Neural progenitor cell (in vitro differentiated cells): ENCODE measurements at regions not wholly inside any gene's neighbourhood (a gene's known extent, or its start where the extent isn't known, plus 50 kb on each side); places are given as distances from the start of the nearest gene placed in this dataset.

ENCODE experiments used
- DNase-seq: peaks from one replicate; pipeline ENCODE4 v3.0.0-alpha.2; 2016; ENCODE audit warnings: low spot score
- H2AFZ ChIP-seq: fragments of 200-600 bp; sonication (generic); replicated peaks from 2 replicates; pipeline ENCODE4 v1.6.1; 2016; ENCODE audit warnings: antibody characterized with exemption
- H3F3A ChIP-seq: fragments of 200-600 bp; sonication (generic); 2 replicates; pipeline ENCODE4 v1.6.1; 2016; ENCODE audit warnings: antibody characterized with exemption, low read depth
- H3K27ac ChIP-seq: fragments of 200-600 bp; sonication (generic); 2 replicates; pipeline ENCODE4 v1.5.1; 2016; ENCODE audit warnings: mild to moderate bottlenecking
- H3K27me3 ChIP-seq: fragments of 200-600 bp; sonication (generic); 2 replicates; pipeline ENCODE4 v1.6.1; 2016; ENCODE audit warnings: mild to moderate bottlenecking, moderate library complexity
- H3K36me3 ChIP-seq: fragments of 200-600 bp; sonication (generic); 2 replicates; pipeline ENCODE4 v1.5.1; 2016
- H3K4me1 ChIP-seq: fragments of 200-600 bp; sonication (generic); 2 replicates; pipeline ENCODE4 v1.6.1; 2016; ENCODE audit warnings: mixed run types
- H3K4me2 ChIP-seq: fragments of 200-600 bp; sonication (generic); 2 replicates; pipeline ENCODE4 v1.6.1; 2016
- H3K4me3 ChIP-seq: fragments of 200-600 bp; sonication (generic); 2 replicates; pipeline ENCODE4 v1.5.1; 2016
- H3K79me2 ChIP-seq: fragments of 200-600 bp; sonication (generic); 2 replicates; pipeline ENCODE4 v1.6.1; 2016; ENCODE audit warnings: low read depth
- H3K9ac ChIP-seq: fragments of 200-600 bp; sonication (generic); 2 replicates; pipeline ENCODE4 v1.6.1; 2016
- H3K9me3 ChIP-seq: fragments of 200-600 bp; sonication (generic); 2 replicates; pipeline ENCODE4 v1.5.1; 2016; ENCODE audit warnings: low read depth
- H4K20me1 ChIP-seq: fragments of 200-600 bp; sonication (generic); 2 replicates; pipeline ENCODE4 v1.6.1; 2016; ENCODE audit warnings: low read depth
- H3K27ac Mint-ChIP-seq: 3 replicates; pipeline ENCODE4 v1.8.0; 2021; ENCODE audit warnings: mixed read lengths
- H3K27me3 Mint-ChIP-seq: 2 replicates; pipeline ENCODE4 v1.8.0; 2022; ENCODE audit warnings: low read depth, mild to moderate bottlenecking, inconsistent platforms, moderate library complexity, mixed read lengths; ENCODE audit not compliant: insufficient read depth
- H3K36me3 Mint-ChIP-seq: 3 replicates; pipeline ENCODE4 v1.8.0; 2021; ENCODE audit warnings: mixed read lengths
- H3K4me1 Mint-ChIP-seq: 3 replicates; pipeline ENCODE4 v1.8.0; 2021; ENCODE audit warnings: mixed read lengths
- H3K4me3 Mint-ChIP-seq: 3 replicates; pipeline ENCODE4 v1.8.0; 2021; ENCODE audit warnings: mild to moderate bottlenecking, moderate library complexity, mixed read lengths
- H3K9me3 Mint-ChIP-seq: 3 replicates; pipeline ENCODE4 v1.8.0; 2020; ENCODE audit warnings: mixed read lengths
- EZH2 ChIP-seq: fragments of 200-600 bp; sonication (generic); IDR thresholded peaks from 2 replicates; pipeline ENCODE4 v1.6.1; 2017; ENCODE audit warnings: antibody characterized with exemption, mild to moderate bottlenecking, moderate library complexity
- EZH2phosphoT487 ChIP-seq: fragments of 200-600 bp; sonication (generic); IDR thresholded peaks from 2 replicates; pipeline ENCODE4 v1.6.1; 2017; ENCODE audit warnings: antibody characterized with exemption
- TF ChIP-seq, protein P1 (sequence below): fragments of 200-600 bp; sonication (generic); IDR thresholded peaks from 2 replicates; pipeline ENCODE4 v1.5.1; 2017; ENCODE audit warnings: antibody characterized with exemption, mild to moderate bottlenecking

DNA sequence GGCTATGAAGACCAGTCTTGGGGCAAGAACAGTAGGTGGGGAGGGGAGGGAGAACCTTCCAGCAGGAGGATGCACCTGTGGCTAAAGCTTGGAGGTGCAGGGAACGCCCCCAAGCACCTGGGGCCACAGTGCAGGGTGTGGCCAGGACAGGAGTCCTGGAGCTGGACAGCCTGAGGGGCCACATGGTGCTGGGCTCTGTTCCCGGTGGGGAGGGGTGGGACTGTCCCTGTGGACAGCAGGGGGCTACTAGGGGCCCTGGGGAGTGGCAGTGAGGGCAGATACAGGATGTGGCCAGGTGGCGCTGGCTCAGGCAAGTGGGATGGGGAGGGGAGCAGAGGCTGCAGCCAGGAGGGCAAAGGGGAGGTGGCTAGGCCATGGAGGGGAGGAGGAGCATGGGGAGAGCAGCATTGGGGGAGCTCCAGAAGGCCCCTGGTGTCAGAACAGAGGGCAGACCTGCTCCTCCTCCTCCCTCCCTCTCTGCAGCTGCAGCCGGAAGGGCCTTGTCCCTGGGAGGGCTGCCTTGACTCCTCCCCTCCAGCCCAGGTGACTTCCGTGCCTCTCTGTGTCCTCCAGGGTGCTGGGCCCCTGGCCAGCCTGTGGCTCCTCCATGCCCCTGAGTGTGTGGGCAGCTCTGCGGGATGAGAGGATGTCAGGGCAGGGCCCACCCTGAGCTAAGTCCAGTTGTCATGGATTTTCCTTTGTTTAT is 68.4 kb upstream of the DLK1 start:
- Histone ChIP-seq H3F3A (peaks cover 30% of the 10 kb centered on the region), H3K36me3 (no peaks in the 10 kb centered on the region), H3K9me3 (no peaks in the 10 kb centered on the region), H2AFZ (no peak overlapping the region), H3K9ac (no peak overlapping the region), H3K4me2 (no peak overlapping the region), H3K27ac (no peak overlapping the region), H3K79me2 (no peaks in the 10 kb centered on the region), H3K4me3 (no peak overlapping the region), H3K27me3 (no peaks in the 10 kb centered on the region), H4K20me1 (no peaks in the 10 kb centered on the region), H3K4me1 (peaks cover 40% of the 10 kb centered on the region)
- Mint-ChIP-seq H3K27ac (peak overlapping the region; percentile 70), H3K9me3 (no peaks in the 10 kb centered on the region), H3K4me3 (no peak overlapping the region), H3K4me1 (peaks cover 42% of the 10 kb centered on the region), H3K27me3 (peaks cover 20% of the 10 kb centered on the region), H3K36me3 (no peaks in the 10 kb centered on the region)
- peak; percentile 50 for DNase-seq
- TF ChIP-seq, protein P1, sequence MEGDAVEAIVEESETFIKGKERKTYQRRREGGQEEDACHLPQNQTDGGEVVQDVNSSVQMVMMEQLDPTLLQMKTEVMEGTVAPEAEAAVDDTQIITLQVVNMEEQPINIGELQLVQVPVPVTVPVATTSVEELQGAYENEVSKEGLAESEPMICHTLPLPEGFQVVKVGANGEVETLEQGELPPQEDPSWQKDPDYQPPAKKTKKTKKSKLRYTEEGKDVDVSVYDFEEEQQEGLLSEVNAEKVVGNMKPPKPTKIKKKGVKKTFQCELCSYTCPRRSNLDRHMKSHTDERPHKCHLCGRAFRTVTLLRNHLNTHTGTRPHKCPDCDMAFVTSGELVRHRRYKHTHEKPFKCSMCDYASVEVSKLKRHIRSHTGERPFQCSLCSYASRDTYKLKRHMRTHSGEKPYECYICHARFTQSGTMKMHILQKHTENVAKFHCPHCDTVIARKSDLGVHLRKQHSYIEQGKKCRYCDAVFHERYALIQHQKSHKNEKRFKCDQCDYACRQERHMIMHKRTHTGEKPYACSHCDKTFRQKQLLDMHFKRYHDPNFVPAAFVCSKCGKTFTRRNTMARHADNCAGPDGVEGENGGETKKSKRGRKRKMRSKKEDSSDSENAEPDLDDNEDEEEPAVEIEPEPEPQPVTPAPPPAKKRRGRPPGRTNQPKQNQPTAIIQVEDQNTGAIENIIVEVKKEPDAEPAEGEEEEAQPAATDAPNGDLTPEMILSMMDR: no peak
- no peak for TF ChIP-seq EZH2
- TF ChIP-seq EZH2phosphoT487: no peak

DNA sequence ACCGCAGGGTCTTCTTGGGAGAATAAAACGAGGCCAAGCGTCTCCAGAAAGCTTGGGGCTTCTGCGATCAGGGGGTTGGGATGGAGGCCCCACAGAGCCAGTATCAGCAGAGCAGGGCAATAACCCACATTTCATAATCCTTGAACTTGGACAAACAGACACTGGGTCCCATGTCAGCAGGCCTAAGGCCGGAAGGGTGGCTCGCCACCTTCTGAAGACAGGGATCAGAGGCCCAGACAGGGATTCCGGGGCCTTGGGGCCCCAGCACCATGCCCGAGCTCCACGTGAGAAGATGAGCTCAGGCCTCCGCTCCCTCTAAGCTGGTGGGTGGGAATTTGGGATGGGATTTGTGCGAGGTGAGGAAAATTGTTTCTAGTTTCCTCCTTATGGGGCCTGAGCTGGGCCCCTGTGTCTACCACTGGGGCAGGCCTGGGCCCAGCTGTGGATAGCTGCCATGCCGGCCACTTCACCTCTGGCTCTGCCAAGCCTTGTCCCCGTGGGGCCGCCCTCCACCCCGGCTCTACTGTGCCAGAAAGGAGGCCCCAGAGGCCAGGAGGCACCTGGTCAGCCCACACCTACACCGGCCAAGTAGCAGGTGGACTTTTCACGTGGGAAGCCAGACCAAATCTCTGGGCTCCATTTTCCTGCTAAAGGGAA is 67.2 kb upstream of the DLK1 start:
- no peak overlapping the region for H3K27ac ChIP-seq
- TF ChIP-seq, protein P1: no peak
- TF ChIP-seq EZH2: no peak
- no peak for TF ChIP-seq EZH2phosphoT487
- Mint-ChIP-seq H3K27me3 (peaks cover 16% of the 10 kb centered on the region), H3K4me3 (no peak overlapping the region), H3K9me3 (no peaks in the 10 kb centered on the region), H3K27ac (peak overlapping the region; percentile 83), H3K36me3 (no peaks in the 10 kb centered on the region), H3K4me1 (peaks cover 33% of the 10 kb centered on the region)
- no peak overlapping the region for H2AFZ ChIP-seq
- no peaks in the 10 kb centered on the region for H3K36me3 ChIP-seq
- H3K4me1 ChIP-seq: peaks cover 32% of the 10 kb centered on the region
- no peak overlapping the region for H3K4me3 ChIP-seq
- H3K9ac ChIP-seq: no peak overlapping the region
- no peaks in the 10 kb centered on the region for H3K27me3 ChIP-seq
- peaks cover 21% of the 10 kb centered on the region for H3F3A ChIP-seq
- DNase-seq: no peak
- H3K79me2 ChIP-seq: no peaks in the 10 kb centered on the region
- no peaks in the 10 kb centered on the region for H3K9me3 ChIP-seq
- H4K20me1 ChIP-seq: no peaks in the 10 kb centered on the region
- no peak overlapping the region for H3K4me2 ChIP-seq

DNA sequence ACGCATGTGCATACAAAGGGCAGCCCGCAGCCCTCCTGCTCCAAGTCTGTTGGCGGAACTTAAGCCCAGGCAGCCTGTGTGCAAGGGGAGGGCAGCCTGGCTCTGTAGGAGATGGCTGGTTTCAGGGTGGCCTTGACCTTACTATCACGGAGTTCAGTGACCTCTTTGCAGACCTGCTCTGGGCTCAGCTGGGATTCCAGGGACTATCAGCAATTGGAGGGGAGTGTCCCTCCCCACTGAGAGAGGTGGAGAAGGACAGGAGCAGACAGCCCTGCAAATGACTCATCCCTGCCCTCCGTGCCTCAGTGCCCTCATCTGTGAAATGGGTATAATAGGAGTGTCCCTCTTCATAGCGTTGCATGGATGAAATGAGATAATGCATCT is 66.2 kb upstream of the DLK1 start:
- H3K4me2 ChIP-seq: no peak overlapping the region
- Mint-ChIP-seq H3K27me3 (peaks cover 23% of the 10 kb centered on the region), H3K36me3 (no peaks in the 10 kb centered on the region), H3K4me3 (no peak overlapping the region), H3K4me1 (peaks cover 38% of the 10 kb centered on the region), H3K27ac (no peak overlapping the region), H3K9me3 (peaks cover 2% of the 10 kb centered on the region)
- H3K9me3 ChIP-seq: no peaks in the 10 kb centered on the region
- no peaks in the 10 kb centered on the region for H3K27me3 ChIP-seq
- no peaks in the 10 kb centered on the region for H3K36me3 ChIP-seq
- DNase-seq: no peak
- H3K4me3 ChIP-seq: no peak overlapping the region
- no peaks in the 10 kb centered on the region for H3K79me2 ChIP-seq
- no peak for TF ChIP-seq EZH2phosphoT487
- no peak for TF ChIP-seq EZH2
- TF ChIP-seq, protein P1: no peak
- H2AFZ ChIP-seq: no peak overlapping the region
- no peak overlapping the region for H3K9ac ChIP-seq
- H3K4me1 ChIP-seq: peaks cover 34% of the 10 kb centered on the region
- no peaks in the 10 kb centered on the region for H4K20me1 ChIP-seq
- peaks cover 15% of the 10 kb centered on the region for H3F3A ChIP-seq
- H3K27ac ChIP-seq: no peak overlapping the region
